Inflammatory macrophage treated with lipopolysaccharide for 1 hour (primary cell): ENCODE measurements at regions not wholly inside any gene's neighbourhood (a gene's known extent, or its start where the extent isn't known, plus 50 kb on each side); places are given as distances from the start of the nearest gene placed in this dataset.

ENCODE experiments used
- DNase-seq, 2 donors: peaks; one replicate each; pipeline ENCODE4 v3.0.0-alpha.2; 2020 to 2022

DNA sequence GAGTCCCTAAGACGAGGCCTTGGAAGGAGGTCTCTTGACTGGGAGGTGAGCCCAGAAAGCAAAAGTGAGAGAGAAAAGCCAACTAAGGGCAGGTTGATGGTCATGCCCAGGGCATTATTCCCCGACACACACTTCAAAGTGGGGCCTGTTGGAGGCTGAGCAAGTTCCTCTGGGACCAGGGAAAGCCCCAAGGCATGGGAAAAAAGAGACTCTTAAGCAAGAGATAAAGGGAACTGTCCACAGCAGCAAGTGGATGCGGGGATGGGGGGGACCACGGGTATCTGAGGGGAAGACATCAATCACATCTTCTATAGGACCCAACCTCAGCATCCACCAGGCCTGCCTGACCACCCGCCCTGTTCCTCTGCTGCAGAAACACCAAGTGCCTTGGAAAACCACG, 119.9 kb upstream of the MAFB start:
- peak; percentile 9 to 25 for DNase-seq

GRCh38 chr20:40809361-40809760, 120.3 kb upstream of the MAFB start:
- no peak for DNase-seq

- peak; percentile 42 to 62 for DNase-seq
Observed at GRCh38 chr20:40810332-40811000, 121.4 kb upstream of the MAFB start.

DNA sequence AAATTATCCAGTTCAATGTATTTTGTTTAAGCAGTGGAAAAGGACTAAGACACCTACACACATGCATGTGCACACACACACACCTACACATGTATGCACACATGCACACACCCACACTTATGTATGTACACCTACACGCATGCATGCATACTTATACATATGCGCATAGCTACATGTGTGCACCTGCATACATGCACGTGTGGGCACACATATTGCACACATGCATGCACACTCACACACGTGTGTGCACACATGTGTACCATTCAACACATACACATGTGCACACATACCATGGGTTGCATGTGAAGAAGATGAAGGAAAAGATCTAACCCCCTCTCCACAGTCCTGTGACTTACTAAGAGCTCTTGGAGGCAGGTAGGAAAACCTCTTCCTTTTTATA, 122.0 kb upstream of the MAFB start:
- DNase-seq: no peak

DNA sequence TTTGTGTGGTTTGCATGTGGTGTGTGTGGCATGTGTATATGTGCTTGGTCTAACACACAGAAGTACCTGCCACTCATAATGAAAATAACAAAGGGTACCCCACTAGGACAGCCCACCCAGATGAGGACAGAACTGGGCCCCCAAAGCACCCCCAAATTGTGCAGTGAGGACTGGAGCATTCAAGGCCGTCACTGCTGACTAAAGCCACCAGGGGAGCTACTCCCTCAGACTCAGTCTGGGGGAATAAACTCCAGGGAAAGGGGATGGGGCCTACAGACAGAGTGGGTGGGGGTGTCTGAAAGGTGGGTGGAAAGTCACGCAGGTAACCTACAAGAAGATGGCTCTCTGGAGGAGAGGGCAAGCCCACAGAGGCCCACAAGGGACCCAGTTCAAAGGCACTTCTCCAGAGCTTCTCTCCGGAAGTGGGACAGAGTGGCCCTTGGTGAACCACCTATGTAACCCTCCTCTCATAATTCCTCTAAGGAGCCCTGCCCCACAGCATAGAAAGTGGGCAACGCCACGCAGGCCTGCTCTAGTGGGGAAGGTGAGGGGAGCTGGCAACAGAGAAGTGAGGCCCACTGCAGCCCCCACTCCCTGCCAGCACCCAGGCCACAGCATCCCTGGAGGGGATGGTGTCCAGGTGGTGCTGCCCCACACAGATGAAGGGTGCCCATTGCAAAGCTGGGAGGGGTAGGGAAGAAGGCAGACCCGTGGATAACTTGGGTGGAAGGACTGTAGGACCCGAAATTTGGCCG, 122.8 kb upstream of the MAFB start:
- no peak for DNase-seq

DNA sequence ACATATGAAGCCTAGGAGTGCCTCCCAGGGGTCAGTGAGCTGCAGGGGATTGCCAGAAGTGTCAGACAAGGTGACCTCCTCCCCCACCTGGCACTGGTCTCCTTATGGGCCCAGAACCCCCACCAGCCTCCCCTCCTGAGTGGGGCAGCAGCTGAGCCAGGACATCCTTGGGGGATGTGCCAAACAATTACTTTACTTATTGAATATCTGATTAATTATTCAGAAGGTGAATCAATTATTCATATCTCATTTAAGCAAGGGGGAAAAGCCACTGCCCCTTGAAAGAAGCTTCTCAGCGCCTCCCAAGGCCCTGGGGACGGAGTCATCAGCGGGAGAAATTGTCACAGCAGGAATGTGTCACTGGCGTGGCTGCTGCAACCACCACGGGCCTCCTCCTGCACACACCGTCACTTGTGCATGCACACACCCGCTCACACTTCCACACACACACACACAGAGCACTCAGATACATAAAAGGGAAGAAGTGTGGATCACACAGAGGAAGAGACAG, 123.4 kb upstream of the MAFB start:
- no peak for DNase-seq

DNA sequence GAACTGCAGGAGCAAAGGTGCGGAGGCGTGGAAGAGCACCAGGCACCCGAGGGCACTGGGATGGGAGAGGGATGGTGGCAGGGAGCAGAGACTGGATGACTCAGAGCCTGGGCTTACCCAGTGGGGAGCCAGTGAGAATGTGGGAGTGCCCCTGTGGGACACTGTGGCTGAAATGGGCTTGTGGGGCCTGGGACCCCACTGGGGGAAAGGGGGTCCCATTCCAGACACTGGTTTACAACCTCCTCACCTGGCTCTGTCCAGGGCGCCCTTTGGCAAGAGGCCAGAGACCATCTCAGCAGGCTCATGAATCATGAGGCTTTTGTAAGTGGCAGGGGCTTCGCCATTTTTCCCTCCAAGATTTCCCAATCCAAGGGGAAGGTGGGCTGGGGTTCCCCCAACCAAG, 124.0 kb upstream of the MAFB start:
- no peak for DNase-seq

DNA sequence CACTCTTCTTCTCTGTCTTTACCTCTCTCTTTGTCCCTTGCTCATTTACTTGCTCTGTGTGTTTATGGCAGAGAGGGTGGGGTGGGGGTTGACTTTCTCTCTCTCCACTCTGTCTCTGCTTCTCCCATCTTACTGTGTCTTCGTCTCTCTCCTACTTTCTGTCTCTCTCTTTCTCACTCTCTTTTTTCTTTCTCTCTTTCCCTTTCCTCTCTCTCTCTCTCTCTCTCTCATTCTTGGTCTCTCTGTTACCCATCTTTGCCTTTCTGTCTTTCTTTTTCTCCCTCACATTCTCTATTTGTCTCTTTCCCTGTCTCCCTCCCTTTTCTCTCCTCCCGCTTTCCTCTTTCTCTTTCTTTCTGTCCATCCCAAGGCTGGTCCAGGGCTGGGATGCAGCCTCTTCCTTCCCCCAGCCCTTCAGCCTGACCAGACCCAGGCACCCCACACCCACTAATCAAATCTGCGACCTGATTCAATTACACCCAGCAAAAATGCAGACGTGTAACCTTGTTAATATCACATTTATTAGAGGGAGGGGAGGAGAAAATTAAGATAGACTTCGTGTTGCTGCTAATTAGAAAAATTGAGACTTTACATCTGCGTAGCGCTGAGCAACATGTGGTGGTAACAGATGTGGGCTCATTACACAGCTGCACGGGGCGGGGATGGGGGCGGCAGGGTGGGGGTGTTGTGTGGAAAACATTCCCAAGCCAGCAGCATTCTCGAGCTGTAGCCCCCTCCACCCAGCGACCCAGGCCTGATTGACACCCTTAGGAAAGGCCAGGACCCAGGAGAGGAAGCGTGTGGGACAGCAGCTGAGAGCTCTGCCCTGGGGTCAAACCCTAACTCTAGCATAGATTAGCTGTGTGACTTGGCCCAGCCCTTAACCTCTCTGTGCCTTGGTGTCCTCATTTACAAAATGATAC, 124.9 kb upstream of the MAFB start:
- no peak for DNase-seq

DNA sequence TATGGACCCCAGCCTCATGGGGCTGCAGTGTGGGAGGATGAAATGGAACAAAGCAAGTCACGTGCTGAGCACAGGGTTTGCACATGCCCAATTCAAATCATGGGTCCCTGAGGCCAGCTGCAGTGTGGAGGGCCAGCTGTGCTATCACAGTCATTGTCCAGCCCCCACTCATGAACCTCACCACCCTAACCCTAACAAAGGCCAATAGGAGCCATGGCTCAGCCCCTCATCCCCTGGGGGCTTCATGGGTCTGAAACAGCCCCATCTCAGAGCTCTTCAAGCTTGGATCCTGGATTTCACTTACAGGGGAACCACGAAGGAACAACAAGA, 125.6 kb upstream of the MAFB start:
- no peak for DNase-seq

DNA sequence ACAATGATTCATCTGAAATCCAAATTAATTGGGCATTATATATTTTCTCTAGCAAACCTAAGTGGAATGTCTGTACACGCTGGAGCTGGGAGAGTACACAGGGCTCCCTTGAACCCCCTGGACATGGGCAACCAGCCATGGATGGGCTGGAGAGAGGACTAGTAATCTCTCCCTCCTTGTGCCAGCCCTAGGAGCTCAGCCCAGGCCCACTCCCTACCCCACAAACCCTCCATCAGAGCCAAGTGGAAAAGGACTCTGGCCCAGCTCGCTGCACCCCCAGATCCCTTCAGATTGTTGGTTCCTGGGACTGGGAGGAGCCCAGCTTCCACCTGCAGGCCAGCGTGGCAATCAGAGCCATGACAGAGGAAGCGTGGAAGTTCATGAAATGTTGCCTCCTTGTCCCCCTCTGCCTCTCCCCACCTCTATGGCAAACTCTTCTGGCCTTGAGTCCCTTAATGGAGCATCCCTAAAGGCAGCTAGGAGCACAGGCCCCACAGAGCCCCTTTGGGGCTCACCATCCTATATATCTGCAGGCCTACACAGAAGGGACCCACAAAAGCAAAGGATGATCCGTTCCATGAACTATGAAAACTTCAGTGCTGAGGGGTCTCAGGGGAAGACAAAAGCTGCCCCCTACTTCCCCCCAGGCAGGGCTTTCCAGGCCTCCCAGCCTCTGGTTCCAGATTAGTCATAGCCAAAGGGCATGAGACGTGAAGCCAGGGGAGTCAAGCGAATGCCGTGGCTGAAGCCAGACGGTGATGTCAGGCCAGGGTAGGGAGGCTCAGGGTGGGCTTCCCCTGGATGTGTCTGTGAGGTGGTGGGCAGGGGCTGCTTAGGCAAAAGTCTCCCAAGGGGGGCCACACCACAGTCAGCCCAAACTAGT, 126.4 kb upstream of the MAFB start:
- DNase-seq: no peak

DNA sequence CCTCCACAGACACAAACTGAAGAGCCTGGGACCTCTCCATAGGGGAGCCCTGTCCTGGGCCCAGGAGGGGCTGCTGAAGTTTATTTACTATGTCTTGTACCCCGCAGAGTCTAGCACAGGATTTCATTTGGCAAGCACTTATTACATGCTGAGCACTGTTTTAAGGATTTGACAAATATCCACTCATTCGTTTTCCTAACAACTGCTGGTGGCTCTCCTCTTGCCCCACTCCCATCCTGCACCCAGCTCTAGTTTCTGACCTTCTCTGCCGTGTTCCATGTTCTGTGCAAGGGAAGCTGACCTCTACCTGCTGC, 127.0 kb upstream of the MAFB start:
- DNase-seq: no peak

- no peak for DNase-seq
Observed at GRCh38 chr20:40821429-40821828, 132.4 kb upstream of the MAFB start.

- DNase-seq: no peak
Observed at GRCh38 chr20:40826699-40827098, 137.7 kb upstream of the MAFB start.

- no peak for DNase-seq
Observed at GRCh38 chr20:40835321-40835720, 146.3 kb upstream of the MAFB start.

DNA sequence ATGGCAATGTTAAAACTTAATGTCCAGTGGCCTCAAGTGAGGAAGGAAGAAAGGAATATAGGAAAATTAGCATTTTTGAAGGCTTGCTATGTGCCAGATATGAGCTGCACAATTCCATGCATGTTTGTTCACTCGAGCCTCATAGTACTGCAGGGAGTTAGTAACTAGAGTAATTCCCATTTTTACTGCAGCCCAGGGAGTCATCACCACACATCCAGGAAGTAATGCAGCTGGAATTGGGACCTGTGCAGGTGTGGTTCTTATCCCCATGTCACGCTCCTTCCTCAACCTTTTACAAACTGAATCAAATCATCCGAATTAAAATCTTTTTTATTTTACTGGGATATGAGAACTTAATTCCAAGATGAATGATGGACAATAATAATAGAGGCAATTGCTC, 149.5 kb upstream of the MAFB start:
- DNase-seq: no peak

GRCh38 chr20:40843251-40843650, 154.2 kb upstream of the MAFB start:
- no peak for DNase-seq

DNA sequence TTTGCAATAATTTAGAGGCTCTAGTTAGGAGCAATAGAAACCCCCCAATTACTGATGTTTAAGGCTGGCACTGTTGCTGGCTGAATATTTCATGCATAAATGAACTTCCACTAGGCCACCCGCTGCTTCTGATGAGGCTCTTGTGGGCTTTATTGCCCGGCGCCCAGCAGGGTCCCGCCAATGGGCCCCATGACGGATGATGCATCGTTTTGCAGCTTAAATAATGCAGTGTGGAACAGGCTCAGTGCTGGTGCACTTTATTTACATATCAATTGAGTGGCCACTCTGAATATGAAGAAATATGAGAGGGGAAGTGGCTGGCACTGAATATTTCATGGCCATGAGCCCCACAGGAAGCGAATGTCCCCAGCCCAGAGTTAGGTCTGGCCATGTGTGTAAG, 155.3 kb upstream of the MAFB start:
- peak in 1 of 2 donors; percentile 6 for DNase-seq

DNA sequence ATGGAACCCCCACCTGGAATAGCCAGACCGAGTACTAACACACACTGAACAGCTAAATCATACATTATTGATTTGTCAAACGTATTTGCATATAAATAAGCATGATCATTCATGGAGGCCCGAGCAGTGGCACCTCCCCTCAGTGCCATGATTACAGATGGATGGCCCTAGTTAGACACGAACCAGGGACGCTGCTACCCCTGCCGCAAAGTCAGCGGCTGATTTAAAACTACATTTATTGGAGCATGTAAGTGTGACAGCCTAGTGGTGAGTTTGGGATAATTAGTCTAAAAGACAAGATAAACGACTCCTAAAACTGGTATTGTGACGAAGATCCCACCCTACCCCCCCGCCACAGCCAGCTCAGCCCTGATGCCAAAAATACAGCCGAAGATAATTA, 159.1 kb upstream of the MAFB start:
- DNase-seq: no peak

- DNase-seq: no peak
Observed at GRCh38 chr20:40848526-40848925, 159.5 kb upstream of the MAFB start.

GRCh38 chr20:40849456-40849855, 160.4 kb upstream of the MAFB start:
- no peak for DNase-seq

DNA sequence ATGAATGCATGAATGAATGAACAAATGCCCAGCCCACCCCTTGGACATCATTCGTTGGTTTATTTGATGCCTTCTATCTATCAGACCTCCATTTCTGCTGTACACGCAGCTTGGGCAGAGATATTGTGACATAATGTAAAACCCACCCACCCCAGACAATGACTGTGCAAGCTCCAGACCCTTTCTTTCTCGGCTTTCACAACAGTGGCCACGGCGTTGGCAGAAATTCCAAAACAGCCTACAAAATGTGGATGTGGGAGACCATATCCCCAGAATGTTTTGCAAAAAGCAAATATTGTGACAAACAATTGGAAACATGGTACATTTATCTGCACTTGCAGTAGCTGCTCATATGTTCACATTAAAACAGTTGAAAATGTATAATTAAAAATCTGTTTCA, 162.0 kb upstream of the MAFB start:
- DNase-seq: peak; percentile 52 to 72

DNA sequence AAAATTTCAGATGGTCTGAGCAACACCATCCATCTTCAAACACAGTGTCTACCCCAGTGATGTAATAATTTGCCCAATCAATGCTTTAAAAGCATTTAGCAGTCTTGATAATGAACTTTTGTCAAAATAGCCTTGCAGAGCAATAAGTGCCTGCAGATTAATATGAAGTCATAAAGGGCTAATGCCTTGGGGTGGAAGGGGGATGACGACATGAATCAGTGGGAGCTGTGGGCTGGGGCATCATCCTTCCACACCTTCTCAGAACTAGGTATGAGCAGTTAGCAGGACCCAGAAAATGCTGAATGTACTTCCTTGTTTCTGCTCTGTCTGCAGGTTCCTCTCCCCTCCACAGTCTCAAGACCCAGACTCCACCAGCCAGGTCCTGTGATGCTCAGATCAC, 166.2 kb upstream of the MAFB start:
- no peak for DNase-seq

GRCh38 chr20:40856653-40857052, 167.6 kb upstream of the MAFB start:
- DNase-seq: no peak
